ENCODE measurements at regions not wholly inside any gene's neighbourhood (a gene's known extent, or its start where the extent isn't known, plus 50 kb on each side); places are given as distances from the start of the nearest gene placed in this dataset.

DNA sequence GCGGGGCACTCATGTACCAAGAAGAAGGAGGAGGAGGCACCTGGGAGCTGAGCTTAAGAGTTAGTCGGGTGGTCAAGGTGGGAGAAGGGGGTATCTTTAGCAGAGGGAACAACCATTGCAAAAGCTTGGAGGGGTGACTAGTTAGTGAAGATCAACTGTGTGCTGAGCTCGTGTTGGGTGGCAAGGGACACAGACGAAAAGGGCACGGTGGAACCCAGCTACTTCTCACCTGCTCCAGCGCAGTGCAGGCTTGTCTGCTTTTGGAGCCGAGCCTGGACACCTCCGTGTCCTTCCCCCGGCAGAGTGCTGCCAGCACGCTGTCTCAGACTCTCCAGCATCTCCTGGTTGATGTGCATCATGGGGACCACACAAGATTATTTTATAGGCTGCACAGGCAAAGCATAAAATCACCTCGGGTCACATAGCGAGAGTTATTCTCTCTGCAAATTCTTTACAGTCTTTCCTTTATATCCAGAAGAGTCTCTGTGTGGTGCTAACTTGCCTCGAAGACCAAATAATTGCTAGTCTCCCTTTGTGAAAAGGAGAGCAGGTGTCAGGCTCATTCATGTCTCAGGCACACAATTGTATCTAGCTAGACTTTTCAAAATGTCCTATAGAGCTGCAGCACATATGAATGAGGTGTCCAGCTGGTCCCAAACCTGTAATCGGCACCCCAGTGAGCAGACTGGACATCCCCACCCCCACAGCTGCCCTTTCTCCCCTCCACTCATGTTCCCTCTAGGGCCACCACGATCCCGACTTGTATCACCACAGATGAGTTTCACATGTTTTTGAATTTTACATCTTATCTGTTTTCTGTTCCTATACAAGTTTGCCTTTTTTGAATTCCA, 123.4 kb downstream of the CEBPB start:
- Histone ChIP-seq H3K27me3 (ENCODE audit: control insufficient read depth in 5 of 5, insufficient read depth in 4 of 5, low read length in 5 of 5) (no peaks in the 10 kb centered on the region), H3K9ac (ENCODE audit: low read length in 5 of 5) (no peak overlapping the region), H3K4me1 (ENCODE audit: control insufficient read depth in 5 of 5, insufficient read depth in 5 of 5, low read length in 5 of 5) (peaks cover 11 to 32% (median 24%) of the 10 kb centered on the region in 5 donors), H3K36me3 (ENCODE audit: control insufficient read depth in 5 of 5, insufficient read depth in 5 of 5, low read length in 5 of 5) (no peaks in the 10 kb centered on the region), H3K4me3 (ENCODE audit: low read depth in 1 of 5, low read length in 5 of 5) (no peak overlapping the region), H3K27ac (ENCODE audit: low read depth, low read length) (no peak overlapping the region), H3K9me3 (ENCODE audit: control insufficient read depth in 5 of 5, low read length in 5 of 5) (no peaks in the 10 kb centered on the region)

- H3K4me1 ChIP-seq (ENCODE audit: control insufficient read depth in 5 of 5, insufficient read depth in 5 of 5, low read length in 5 of 5): peaks cover 7 to 25% (median 16%) of the 10 kb centered on the region in 5 donors
- no peaks in the 10 kb centered on the region for H3K9me3 ChIP-seq (ENCODE audit: control insufficient read depth in 5 of 5, low read length in 5 of 5)
- no peaks in the 10 kb centered on the region for H3K36me3 ChIP-seq (ENCODE audit: control insufficient read depth in 5 of 5, insufficient read depth in 5 of 5, low read length in 5 of 5)
- no peak overlapping the region for H3K27ac ChIP-seq (ENCODE audit: low read depth, low read length)
- H3K27me3 ChIP-seq (ENCODE audit: control insufficient read depth in 5 of 5, insufficient read depth in 4 of 5, low read length in 5 of 5): no peaks in the 10 kb centered on the region
- H3K9ac ChIP-seq (ENCODE audit: low read length in 5 of 5): no peak overlapping the region
- H3K4me3 ChIP-seq (ENCODE audit: low read depth in 1 of 5, low read length in 5 of 5): no peak overlapping the region
Observed at GRCh38 chr20:50314678-50315335, 124.2 kb downstream of the CEBPB start.

GRCh38 chr20:50315586-50316551, 125.2 kb downstream of the CEBPB start:
- no peak overlapping the region for H3K4me3 ChIP-seq (ENCODE audit: low read depth in 1 of 5, low read length in 5 of 5)
- no peaks in the 10 kb centered on the region for H3K9me3 ChIP-seq (ENCODE audit: control insufficient read depth in 5 of 5, low read length in 5 of 5)
- peaks cover 0 to under 1% (median 0%) of the 10 kb centered on the region in 5 donors for H3K27me3 ChIP-seq (ENCODE audit: control insufficient read depth in 5 of 5, insufficient read depth in 4 of 5, low read length in 5 of 5)
- peaks cover 7 to 29% (median 16%) of the 10 kb centered on the region in 5 donors for H3K4me1 ChIP-seq (ENCODE audit: control insufficient read depth in 5 of 5, insufficient read depth in 5 of 5, low read length in 5 of 5)
- no peak overlapping the region for H3K27ac ChIP-seq (ENCODE audit: low read depth, low read length)
- H3K36me3 ChIP-seq (ENCODE audit: control insufficient read depth in 5 of 5, insufficient read depth in 5 of 5, low read length in 5 of 5): no peaks in the 10 kb centered on the region
- no peak overlapping the region for H3K9ac ChIP-seq (ENCODE audit: low read length in 5 of 5)

DNA sequence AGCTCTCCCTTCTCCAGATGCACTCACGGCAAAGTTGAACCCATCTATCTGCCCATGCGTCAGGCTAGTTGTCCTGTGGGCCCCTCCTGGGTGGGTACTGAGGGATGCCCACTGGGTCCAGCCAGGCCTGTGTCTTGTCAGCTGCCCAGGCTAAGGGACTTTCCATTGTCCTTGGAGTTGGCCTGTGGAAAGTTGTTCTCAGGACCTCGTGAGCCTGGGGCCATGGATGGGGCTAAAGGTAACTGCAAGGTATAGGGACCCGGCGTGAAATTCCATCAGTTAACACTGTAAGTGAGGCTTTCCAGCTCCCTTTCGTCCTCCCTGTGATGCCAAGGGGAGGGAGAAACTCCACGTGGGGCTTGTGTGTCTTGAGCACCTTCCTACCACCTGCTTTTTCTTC, 126.5 kb downstream of the CEBPB start:
- Histone ChIP-seq H3K36me3 (ENCODE audit: control insufficient read depth in 5 of 5, insufficient read depth in 5 of 5, low read length in 5 of 5) (no peaks in the 10 kb centered on the region), H3K9me3 (ENCODE audit: control insufficient read depth in 5 of 5, low read length in 5 of 5) (no peaks in the 10 kb centered on the region), H3K4me1 (ENCODE audit: control insufficient read depth in 5 of 5, insufficient read depth in 5 of 5, low read length in 5 of 5) (peaks cover 5 to 28% (median 26%) of the 10 kb centered on the region in 5 donors), H3K4me3 (ENCODE audit: low read depth in 1 of 5, low read length in 5 of 5) (no peak overlapping the region), H3K9ac (ENCODE audit: low read length in 5 of 5) (no peak overlapping the region), H3K27ac (ENCODE audit: low read depth, low read length) (no peak overlapping the region), H3K27me3 (ENCODE audit: control insufficient read depth in 5 of 5, insufficient read depth in 4 of 5, low read length in 5 of 5) (peaks cover 0 to 4% (median 0%) of the 10 kb centered on the region in 5 donors)

DNA sequence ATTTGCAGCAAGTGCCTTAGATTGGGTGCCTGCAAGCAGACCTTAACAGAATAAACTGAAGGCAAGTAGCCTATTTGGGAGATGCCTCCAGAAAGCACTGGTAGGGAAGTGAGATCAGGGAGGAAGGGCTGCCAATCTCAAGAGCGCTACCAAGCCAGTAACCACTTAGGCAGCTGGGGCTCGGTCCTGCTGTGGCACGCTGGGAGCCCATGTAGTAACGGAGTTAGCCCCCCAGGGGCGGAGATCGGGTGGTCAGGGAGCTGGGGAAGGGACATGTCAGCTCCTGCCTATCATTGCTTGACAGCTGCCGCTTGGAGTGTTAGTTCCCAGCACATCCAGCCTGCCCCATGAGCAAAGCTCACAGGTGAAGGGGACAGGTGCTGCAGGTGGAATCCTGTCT, 127.0 kb downstream of the CEBPB start:
- peaks cover 0 to 4% (median 0%) of the 10 kb centered on the region in 5 donors for H3K27me3 ChIP-seq (ENCODE audit: control insufficient read depth in 5 of 5, insufficient read depth in 4 of 5, low read length in 5 of 5)
- no peaks in the 10 kb centered on the region for H3K9me3 ChIP-seq (ENCODE audit: control insufficient read depth in 5 of 5, low read length in 5 of 5)
- H3K9ac ChIP-seq (ENCODE audit: low read length in 5 of 5): no peak overlapping the region
- H3K36me3 ChIP-seq (ENCODE audit: control insufficient read depth in 5 of 5, insufficient read depth in 5 of 5, low read length in 5 of 5): no peaks in the 10 kb centered on the region
- H3K27ac ChIP-seq (ENCODE audit: low read depth, low read length): no peak overlapping the region
- no peak overlapping the region for H3K4me3 ChIP-seq (ENCODE audit: low read depth in 1 of 5, low read length in 5 of 5)
- peaks cover under 1 to 23% (median 21%) of the 10 kb centered on the region in 5 donors for H3K4me1 ChIP-seq (ENCODE audit: control insufficient read depth in 5 of 5, insufficient read depth in 5 of 5, low read length in 5 of 5)

- H3K27me3 ChIP-seq (ENCODE audit: control insufficient read depth in 5 of 5, insufficient read depth in 4 of 5, low read length in 5 of 5): peaks cover 0 to 4% (median 0%) of the 10 kb centered on the region in 5 donors
- H3K4me1 ChIP-seq (ENCODE audit: control insufficient read depth in 5 of 5, insufficient read depth in 5 of 5, low read length in 5 of 5): peaks cover 0 to 15% (median 13%) of the 10 kb centered on the region in 5 donors
- H3K9me3 ChIP-seq (ENCODE audit: control insufficient read depth in 5 of 5, low read length in 5 of 5): no peaks in the 10 kb centered on the region
- no peaks in the 10 kb centered on the region for H3K36me3 ChIP-seq (ENCODE audit: control insufficient read depth in 5 of 5, insufficient read depth in 5 of 5, low read length in 5 of 5)
- H3K27ac ChIP-seq (ENCODE audit: low read depth, low read length): no peak overlapping the region
- H3K4me3 ChIP-seq (ENCODE audit: low read depth in 1 of 5, low read length in 5 of 5): no peak overlapping the region
- H3K9ac ChIP-seq (ENCODE audit: low read length in 5 of 5): no peak overlapping the region
Observed at GRCh38 chr20:50318710-50319109, 128.1 kb downstream of the CEBPB start.

GRCh38 chr20:50320005-50320900, 129.6 kb downstream of the CEBPB start:
- Histone ChIP-seq H3K27ac (ENCODE audit: low read depth, low read length) (peak overlapping the region; percentile 6), H3K9me3 (ENCODE audit: control insufficient read depth in 5 of 5, low read length in 5 of 5) (no peaks in the 10 kb centered on the region), H3K36me3 (ENCODE audit: control insufficient read depth in 5 of 5, insufficient read depth in 5 of 5, low read length in 5 of 5) (no peaks in the 10 kb centered on the region), H3K27me3 (ENCODE audit: control insufficient read depth in 5 of 5, insufficient read depth in 4 of 5, low read length in 5 of 5) (peaks cover 0 to 4% (median 0%) of the 10 kb centered on the region in 5 donors), H3K4me1 (ENCODE audit: control insufficient read depth in 5 of 5, insufficient read depth in 5 of 5, low read length in 5 of 5) (peaks cover 0 to 15% (median 13%) of the 10 kb centered on the region in 5 donors), H3K4me3 (ENCODE audit: low read depth in 1 of 5, low read length in 5 of 5) (no peak overlapping the region), H3K9ac (ENCODE audit: low read length in 5 of 5) (peak overlapping the region in 1 of 5 donors; percentile 36)

GRCh38 chr20:50320901-50321796, 130.5 kb downstream of the CEBPB start:
- Histone ChIP-seq H3K36me3 (ENCODE audit: control insufficient read depth in 5 of 5, insufficient read depth in 5 of 5, low read length in 5 of 5) (no peaks in the 10 kb centered on the region), H3K4me3 (ENCODE audit: low read depth in 1 of 5, low read length in 5 of 5) (no peak overlapping the region), H3K4me1 (ENCODE audit: control insufficient read depth in 5 of 5, insufficient read depth in 5 of 5, low read length in 5 of 5) (peaks cover 0 to 15% (median 13%) of the 10 kb centered on the region in 5 donors), H3K27ac (ENCODE audit: low read depth, low read length) (peak overlapping the region; percentile 40), H3K27me3 (ENCODE audit: control insufficient read depth in 5 of 5, insufficient read depth in 4 of 5, low read length in 5 of 5) (peaks cover 0 to 4% (median 0%) of the 10 kb centered on the region in 5 donors), H3K9me3 (ENCODE audit: control insufficient read depth in 5 of 5, low read length in 5 of 5) (no peaks in the 10 kb centered on the region), H3K9ac (ENCODE audit: low read length in 5 of 5) (peak overlapping the region in 3 of 5 donors; percentile 35 to 64 (median 39))
